A549 (cell line): ENCODE measurements at regions not wholly inside any gene's neighbourhood (a gene's known extent, or its start where the extent isn't known, plus 50 kb on each side); places are given as distances from the start of the nearest gene placed in this dataset.

ENCODE experiments used
- TP53 ChIP-seq: fragments of 250-450 bp; sonication (Bioruptor Pico); IDR thresholded peaks from 2 replicates; pipeline ENCODE4 v1.5.0; 2021; ENCODE audit warnings: mild to moderate bottlenecking, moderate library complexity
- TF ChIP-seq, protein P1 (sequence below): fragments of >200 bp; sonication (Bioruptor Twin); formaldehyde crosslinking; IDR thresholded peaks from 3 replicates; pipeline ENCODE4 v1.5.1; 2016

DNA sequence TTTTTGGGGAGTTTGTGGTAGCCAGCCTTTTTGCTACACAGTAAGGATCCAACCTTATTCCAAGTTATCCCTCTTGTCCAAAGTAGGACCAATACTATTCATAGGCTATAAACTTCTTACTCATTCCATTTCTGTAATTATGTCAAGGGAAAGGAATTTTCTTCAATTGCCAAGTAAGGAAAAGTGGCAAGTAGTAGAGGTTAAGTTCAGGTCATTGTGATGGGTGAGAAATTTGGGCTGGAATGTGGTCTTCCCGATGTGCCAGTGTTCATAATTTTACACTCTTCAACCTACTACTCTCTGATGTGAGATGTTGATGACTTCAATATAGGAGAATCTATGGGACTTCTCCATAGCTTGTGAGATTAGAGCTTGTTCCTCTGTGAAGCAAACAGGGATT is 648.8 kb downstream of the METTL15 start:
- TF ChIP-seq TP53 (CRISPR knock-in tag): no peak
- TF ChIP-seq, protein P1, sequence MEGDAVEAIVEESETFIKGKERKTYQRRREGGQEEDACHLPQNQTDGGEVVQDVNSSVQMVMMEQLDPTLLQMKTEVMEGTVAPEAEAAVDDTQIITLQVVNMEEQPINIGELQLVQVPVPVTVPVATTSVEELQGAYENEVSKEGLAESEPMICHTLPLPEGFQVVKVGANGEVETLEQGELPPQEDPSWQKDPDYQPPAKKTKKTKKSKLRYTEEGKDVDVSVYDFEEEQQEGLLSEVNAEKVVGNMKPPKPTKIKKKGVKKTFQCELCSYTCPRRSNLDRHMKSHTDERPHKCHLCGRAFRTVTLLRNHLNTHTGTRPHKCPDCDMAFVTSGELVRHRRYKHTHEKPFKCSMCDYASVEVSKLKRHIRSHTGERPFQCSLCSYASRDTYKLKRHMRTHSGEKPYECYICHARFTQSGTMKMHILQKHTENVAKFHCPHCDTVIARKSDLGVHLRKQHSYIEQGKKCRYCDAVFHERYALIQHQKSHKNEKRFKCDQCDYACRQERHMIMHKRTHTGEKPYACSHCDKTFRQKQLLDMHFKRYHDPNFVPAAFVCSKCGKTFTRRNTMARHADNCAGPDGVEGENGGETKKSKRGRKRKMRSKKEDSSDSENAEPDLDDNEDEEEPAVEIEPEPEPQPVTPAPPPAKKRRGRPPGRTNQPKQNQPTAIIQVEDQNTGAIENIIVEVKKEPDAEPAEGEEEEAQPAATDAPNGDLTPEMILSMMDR: no peak
